ENCODE measurements at regions not wholly inside any gene's neighbourhood (a gene's known extent, or its start where the extent isn't known, plus 50 kb on each side); places are given as distances from the start of the nearest gene placed in this dataset.
"Not testable (repeated sequence)": the region's sequence is repeated elsewhere in the genome, so short reads cannot be mapped to it uniquely, and the experiment has no call there.

DNA sequence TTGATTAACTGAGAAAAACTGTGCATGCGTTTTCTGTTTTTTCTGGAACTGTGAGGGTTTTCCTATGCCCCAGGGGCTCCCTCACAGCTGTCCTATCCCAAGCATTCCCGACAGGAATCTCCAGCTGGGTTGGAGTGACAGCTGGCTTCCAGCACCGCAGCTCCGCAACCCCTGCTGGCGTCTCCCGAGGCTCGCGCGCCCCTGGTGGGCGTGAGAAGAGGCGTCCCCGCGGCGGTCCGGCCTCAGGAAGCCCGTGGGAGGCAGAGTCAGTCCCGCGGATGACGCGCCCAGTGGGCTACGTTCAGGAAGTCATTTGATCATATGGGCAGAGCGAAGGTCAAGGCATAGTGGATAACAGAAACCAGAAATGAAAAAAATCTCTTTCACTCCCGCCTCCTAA is 821.9 kb downstream of the SPATA31A1 start:
- ATAC-seq (peak; percentile 92), DNase-seq (ENCODE audit: extremely low read depth in 1 of 4, low spot score in 3 of 4) (peak in 1 of 4 experiments; percentile 20)
- H3K4me1 ChIP-seq (replicated peaks in 1 of 2; ENCODE audit: control insufficient read depth in 2 of 2, insufficient read depth in 2 of 2, low read length in 2 of 2); H4K20me1 ChIP-seq (replicated peaks; ENCODE audit: control insufficient read depth, insufficient read depth, low read length); FAIRE-seq; intact Hi-C loops (cut with micrococcal nuclease); H3K9me1 ChIP-seq (ENCODE audit: control insufficient read depth, insufficient read depth, low read length); H3K79me2 ChIP-seq (ENCODE audit: control insufficient read depth, insufficient read depth, low read length); POLR2A ChIA-PET; H3K36me3 ChIP-seq (ENCODE audit: control insufficient read depth, insufficient read depth, low read length); H3K4me3 ChIP-seq; BruUV-seq (replicated peaks); H2AFZ ChIP-seq (ENCODE audit: low read depth, low read length); H3K4me2 ChIP-seq (ENCODE audit: insufficient read depth, low read length); H3K27ac ChIP-seq (ENCODE audit: extremely low read depth, low read depth, low read length); H3K27me3 ChIP-seq (ENCODE audit: control insufficient read depth in 2 of 2, insufficient read depth in 2 of 2, low read length in 2 of 2); H3K9me3 ChIP-seq (replicated peaks; ENCODE audit: control insufficient read depth, insufficient read depth, low read depth, low read length); in situ Hi-C loops (cut with MboI); H3K9ac ChIP-seq (ENCODE audit: insufficient read depth in 1 of 2, low read depth in 2 of 2, low read length in 2 of 2); CTCF ChIA-PET (ENCODE audit: low intra/inter-chr PET ratio): not testable (repeated sequence)
- TF ChIP-seq, protein P1, sequence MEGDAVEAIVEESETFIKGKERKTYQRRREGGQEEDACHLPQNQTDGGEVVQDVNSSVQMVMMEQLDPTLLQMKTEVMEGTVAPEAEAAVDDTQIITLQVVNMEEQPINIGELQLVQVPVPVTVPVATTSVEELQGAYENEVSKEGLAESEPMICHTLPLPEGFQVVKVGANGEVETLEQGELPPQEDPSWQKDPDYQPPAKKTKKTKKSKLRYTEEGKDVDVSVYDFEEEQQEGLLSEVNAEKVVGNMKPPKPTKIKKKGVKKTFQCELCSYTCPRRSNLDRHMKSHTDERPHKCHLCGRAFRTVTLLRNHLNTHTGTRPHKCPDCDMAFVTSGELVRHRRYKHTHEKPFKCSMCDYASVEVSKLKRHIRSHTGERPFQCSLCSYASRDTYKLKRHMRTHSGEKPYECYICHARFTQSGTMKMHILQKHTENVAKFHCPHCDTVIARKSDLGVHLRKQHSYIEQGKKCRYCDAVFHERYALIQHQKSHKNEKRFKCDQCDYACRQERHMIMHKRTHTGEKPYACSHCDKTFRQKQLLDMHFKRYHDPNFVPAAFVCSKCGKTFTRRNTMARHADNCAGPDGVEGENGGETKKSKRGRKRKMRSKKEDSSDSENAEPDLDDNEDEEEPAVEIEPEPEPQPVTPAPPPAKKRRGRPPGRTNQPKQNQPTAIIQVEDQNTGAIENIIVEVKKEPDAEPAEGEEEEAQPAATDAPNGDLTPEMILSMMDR (IDR thresholded peaks at IDR 0.05 in 2 of 3, conservative IDR thresholded peaks at IDR 0.05 in 1 of 3; ENCODE audit: insufficient read depth in 2 of 3, low read depth in 1 of 3, low read length in 3 of 3) = peak in 1 of 3 experiments; percentile 32; a peak in 1 of 6 replicates
- 0% methylated on average over 1 of the region's 23 CpGs for WGBS (ENCODE audit: insufficient coverage, low coverage, missing lambda C conversion rate)

DNA sequence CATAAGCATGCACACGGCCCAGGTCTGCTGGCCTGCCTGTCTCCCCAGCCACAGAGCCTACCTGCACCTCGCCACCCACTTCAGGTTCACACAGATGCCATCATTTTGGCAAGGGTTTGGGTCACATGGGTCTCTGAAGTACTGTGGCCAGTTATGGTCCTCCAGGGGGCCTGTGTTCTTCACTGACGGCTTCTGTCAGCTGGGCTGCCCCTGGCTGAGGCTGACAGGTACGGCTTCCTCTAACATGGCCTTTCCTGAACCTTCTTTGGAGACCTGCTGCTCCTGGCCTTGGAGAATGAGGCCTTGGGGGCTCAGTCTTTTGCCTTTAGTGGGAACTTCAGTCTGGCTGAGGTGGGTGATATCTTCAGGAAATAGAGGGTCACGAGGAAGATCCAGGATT is 835.9 kb downstream of the SPATA31A1 start:
- H2AFZ ChIP-seq (ENCODE audit: low read depth, low read length); BruUV-seq (replicated peaks); H3K9ac ChIP-seq (ENCODE audit: insufficient read depth in 1 of 2, low read depth in 2 of 2, low read length in 2 of 2); POLR2A ChIA-PET; H3K27me3 ChIP-seq (ENCODE audit: control insufficient read depth in 2 of 2, insufficient read depth in 2 of 2, low read length in 2 of 2); in situ Hi-C loops (cut with MboI); H3K27ac ChIP-seq (ENCODE audit: extremely low read depth, low read depth, low read length); H3K4me3 ChIP-seq; H3K4me1 ChIP-seq (replicated peaks in 1 of 2; ENCODE audit: control insufficient read depth in 2 of 2, insufficient read depth in 2 of 2, low read length in 2 of 2); intact Hi-C loops (cut with micrococcal nuclease); CTCF ChIA-PET (ENCODE audit: low intra/inter-chr PET ratio); FAIRE-seq; H3K9me1 ChIP-seq (ENCODE audit: control insufficient read depth, insufficient read depth, low read length); H3K9me3 ChIP-seq (replicated peaks; ENCODE audit: control insufficient read depth, insufficient read depth, low read depth, low read length); H3K36me3 ChIP-seq (ENCODE audit: control insufficient read depth, insufficient read depth, low read length); H4K20me1 ChIP-seq (replicated peaks; ENCODE audit: control insufficient read depth, insufficient read depth, low read length); DNase-seq (ENCODE audit: extremely low read depth in 1 of 4, low spot score in 3 of 4); H3K79me2 ChIP-seq (ENCODE audit: control insufficient read depth, insufficient read depth, low read length); H3K4me2 ChIP-seq (ENCODE audit: insufficient read depth, low read length): not testable (repeated sequence)
- peak; percentile 42; the same call in 2 of the 3 replicates for ATAC-seq
- WGBS (ENCODE audit: insufficient coverage, low coverage, missing lambda C conversion rate) = 0% methylated on average over 2 of the region's 5 CpGs

DNA sequence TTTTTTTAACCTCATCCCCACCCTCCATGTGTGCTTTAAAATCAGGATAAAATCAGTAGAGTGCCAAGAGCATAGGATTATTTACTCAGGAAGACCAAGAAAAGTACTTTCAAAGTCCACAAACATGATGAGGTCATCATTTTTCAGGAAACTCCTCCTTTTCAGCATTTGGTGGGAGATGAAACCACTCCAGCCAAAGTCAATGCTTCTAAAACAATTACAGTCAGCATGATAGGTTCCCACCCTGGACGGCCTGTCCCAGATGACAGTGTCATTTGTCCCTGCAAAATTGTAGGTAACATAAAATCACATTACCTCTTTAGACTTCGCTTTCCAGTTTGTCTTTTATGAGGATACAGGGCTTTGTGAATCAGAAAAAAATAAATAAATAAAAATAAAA is 836.7 kb downstream of the SPATA31A1 start:
- H3K36me3 ChIP-seq (ENCODE audit: control insufficient read depth, insufficient read depth, low read length); H3K9me1 ChIP-seq (ENCODE audit: control insufficient read depth, insufficient read depth, low read length); H3K79me2 ChIP-seq (ENCODE audit: control insufficient read depth, insufficient read depth, low read length); H2AFZ ChIP-seq (ENCODE audit: low read depth, low read length); BruUV-seq (replicated peaks); POLR2A ChIA-PET; ATAC-seq; CTCF ChIA-PET (ENCODE audit: low intra/inter-chr PET ratio); H3K4me1 ChIP-seq (replicated peaks in 1 of 2; ENCODE audit: control insufficient read depth in 2 of 2, insufficient read depth in 2 of 2, low read length in 2 of 2); H3K9ac ChIP-seq (ENCODE audit: insufficient read depth in 1 of 2, low read depth in 2 of 2, low read length in 2 of 2); FAIRE-seq; H3K27ac ChIP-seq (ENCODE audit: extremely low read depth, low read depth, low read length); intact Hi-C loops (cut with micrococcal nuclease); H3K9me3 ChIP-seq (replicated peaks; ENCODE audit: control insufficient read depth, insufficient read depth, low read depth, low read length); H3K4me3 ChIP-seq; H3K27me3 ChIP-seq (ENCODE audit: control insufficient read depth in 2 of 2, insufficient read depth in 2 of 2, low read length in 2 of 2); in situ Hi-C loops (cut with MboI); H4K20me1 ChIP-seq (replicated peaks; ENCODE audit: control insufficient read depth, insufficient read depth, low read length); DNase-seq (ENCODE audit: extremely low read depth in 1 of 4, low spot score in 3 of 4); H3K4me2 ChIP-seq (ENCODE audit: insufficient read depth, low read length): not testable (repeated sequence)
- WGBS (ENCODE audit: insufficient coverage, low coverage, missing lambda C conversion rate) = 0% methylated on average over 1 of the region's 2 CpGs

Measured in K562 (cell line).